ENCODE measurements at regions not wholly inside any gene's neighbourhood (a gene's known extent, or its start where the extent isn't known, plus 50 kb on each side); places are given as distances from the start of the nearest gene placed in this dataset.
A peak's percentile ranks its signal among the peaks of the same experiment; 100 is the strongest.

DNA sequence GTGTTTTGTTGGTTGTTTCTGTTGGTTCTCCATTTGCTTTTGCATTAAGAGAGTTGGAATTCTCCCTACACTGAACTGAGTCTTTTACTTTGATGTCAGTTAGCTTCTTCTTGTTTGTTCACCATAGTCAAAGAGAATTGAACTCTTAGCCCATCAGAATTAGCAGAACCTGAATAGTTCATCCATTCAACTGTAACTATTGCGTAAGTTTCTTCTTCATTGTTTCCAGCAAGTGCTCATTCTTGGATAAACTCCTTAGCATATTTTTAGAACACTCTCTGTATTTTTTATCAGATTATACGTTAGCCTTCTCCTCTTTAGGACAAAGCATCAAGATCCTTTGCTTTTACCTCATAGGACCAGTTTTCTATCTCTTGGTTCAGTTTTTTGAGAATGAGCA is 128.4 kb upstream of the RAB11FIP2 start:
- DNase-seq (ENCODE audit: low spot score), result no peak

DNA sequence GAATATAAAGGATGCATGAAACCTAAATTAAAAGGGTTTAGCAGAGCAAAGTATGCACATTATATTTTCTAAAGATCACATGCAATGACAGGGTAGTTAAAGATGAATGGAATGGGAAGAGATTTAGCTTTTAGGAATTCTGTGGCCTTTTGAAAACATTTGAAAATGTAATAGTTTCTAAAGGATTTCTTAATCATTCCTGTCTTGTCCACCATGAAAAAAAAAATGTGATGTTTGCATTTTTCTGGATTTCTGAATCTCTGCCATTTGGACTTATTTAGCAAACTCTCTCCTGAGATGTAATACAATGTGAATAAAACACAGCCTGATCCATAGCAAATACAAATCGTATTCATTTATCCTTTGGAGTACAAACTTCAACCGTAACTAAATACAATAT is 126.6 kb upstream of the RAB11FIP2 start:
- DNase-seq (ENCODE audit: low spot score), result no peak

DNA sequence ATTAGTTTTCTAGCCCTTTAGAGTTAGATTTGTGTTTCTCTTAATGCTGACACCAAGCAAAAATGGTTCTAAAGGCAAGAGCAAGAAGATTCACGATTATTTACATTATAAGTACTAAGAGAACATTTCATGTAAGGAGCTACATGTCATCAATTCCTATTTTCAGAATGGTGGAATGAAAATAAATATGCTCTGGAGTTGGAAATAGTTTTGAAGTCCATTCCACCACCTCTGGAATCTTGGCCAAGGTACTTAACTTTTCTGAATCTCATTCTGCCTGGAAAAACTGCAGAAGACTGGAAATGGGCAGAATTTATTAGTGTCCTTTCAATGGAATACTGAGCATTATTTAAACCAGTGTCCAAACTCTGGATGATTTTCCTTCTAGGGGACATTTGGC is 125.1 kb upstream of the RAB11FIP2 start:
- no peak for DNase-seq (ENCODE audit: low spot score)

DNA sequence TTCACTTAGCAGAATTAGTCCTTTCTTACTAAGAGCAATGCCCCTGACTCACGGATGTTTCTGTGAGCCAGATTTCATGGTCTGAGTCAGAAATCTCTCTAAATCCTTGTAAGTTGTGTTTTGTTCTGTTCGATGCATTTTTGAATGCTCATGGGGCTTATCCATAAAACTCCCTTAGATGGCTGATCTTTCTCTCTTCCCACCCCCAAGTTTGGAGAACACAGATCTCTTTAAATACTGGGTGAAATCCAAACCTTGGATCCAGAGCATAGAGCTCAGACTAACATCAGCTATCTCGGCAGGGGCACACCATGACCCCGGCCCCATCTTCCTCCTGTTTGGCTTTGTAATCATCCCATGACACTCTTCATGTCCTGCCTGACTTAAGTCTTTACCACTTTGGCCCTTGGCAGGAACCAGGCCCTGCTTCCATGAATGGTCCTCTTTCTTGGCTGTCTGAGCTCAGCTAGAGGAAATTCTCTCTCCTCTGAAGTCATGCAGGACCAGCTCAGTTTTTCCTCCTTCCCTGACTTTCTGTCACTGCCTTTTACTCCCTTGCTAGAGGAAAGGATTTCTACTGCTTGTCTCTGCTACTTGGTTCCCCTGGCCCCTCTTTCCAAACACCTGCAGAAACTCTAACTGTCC is 120.4 kb upstream of the RAB11FIP2 start:
- no peak for DNase-seq (ENCODE audit: low spot score)

DNA sequence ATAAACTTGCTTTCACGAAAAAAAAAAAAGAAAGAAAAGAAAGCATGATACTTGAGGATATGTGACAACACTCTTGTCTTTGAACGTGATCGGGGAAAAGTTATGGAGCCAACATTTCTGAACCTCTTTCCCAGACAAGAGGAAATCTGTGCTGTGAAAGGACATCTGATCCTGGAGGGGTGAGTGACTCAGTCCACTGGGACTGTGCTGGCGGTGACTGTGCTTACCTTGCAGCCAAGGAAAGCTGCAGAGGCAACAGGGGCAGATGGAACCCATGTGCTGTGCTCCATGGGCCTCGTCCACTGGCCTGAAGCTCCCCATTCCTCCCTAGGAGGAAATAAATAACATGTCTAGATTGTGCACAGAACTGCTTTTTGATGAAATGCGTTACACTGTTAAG is 116.5 kb upstream of the RAB11FIP2 start:
- DNase-seq (ENCODE audit: low spot score), result no peak

DNA sequence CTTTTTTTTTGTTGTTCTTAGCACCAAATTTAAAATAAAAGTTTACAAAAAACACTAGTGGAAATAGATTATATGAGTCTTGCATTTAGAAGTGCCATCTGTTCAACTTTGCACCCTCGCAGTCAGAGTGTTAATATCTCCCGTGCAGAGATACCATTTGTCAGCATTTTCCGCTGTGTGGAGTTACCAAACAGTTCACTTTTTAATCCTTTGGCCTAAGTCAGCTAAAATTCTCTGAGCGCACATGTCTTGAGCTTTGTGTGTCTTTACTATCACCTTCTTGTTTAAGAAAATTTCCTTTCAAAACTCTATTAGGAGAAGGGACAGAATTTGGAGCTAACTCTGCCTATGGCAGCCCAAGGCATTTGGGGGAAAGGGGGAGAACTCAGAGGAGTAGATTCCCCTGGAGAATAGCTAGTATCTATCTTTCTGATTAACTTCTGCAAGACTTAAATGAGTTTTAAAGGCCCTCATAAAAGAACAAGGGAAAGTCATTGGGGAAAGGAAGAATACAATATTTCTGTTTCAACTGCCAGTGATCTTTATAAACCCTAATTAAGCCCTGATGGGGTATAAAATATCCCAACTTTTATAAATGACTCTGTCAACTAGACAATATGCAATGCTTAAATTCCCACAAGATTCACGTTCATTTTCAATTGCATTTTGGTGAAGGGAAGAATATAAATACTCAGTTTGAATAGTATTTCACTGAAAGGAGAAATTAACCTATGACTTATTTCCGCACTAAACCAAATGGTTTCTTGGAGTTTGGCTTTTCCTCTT is 114.9 kb upstream of the RAB11FIP2 start:
- DNase-seq (ENCODE audit: low spot score), result no peak

GRCh38 chr10:118153287-118153686 is 106.5 kb upstream of the RAB11FIP2 start:
- no peak for DNase-seq (ENCODE audit: low spot score)

- no peak for DNase-seq (ENCODE audit: low spot score)
These were observed 104.7 kb upstream of the RAB11FIP2 start for GRCh38 chr10:118151461-118151860.

DNA sequence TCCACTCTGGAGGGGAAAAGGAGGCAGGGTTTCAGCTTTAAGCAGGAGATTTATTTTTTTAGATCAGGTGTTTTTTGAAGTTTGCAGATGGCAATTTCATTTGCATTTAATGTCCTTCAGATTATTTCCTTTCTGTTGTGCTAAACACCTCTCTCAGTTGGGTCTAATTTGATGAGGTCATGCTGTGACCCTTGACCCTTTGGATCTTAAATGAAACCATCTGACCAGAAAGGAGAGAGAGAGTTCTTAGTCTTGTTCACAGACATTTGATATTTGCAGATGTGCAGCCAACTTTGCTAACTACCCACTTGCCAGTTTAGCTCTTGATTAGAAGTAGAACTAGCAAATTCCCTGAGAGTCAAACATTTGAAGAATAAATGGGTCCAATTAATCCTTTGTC is 101.5 kb upstream of the RAB11FIP2 start:
- no peak for DNase-seq (ENCODE audit: low spot score)

- DNase-seq (ENCODE audit: low spot score), result no peak
These were observed 98.5 kb upstream of the RAB11FIP2 start for GRCh38 chr10:118145256-118145655.

GRCh38 chr10:118141471-118141870 is 94.7 kb upstream of the RAB11FIP2 start:
- DNase-seq (ENCODE audit: low spot score), result no peak

- no peak for DNase-seq (ENCODE audit: low spot score)
These were observed 92.6 kb upstream of the RAB11FIP2 start for GRCh38 chr10:118139321-118139720.

- no peak for DNase-seq (ENCODE audit: low spot score)
These were observed 81.9 kb upstream of the RAB11FIP2 start for GRCh38 chr10:118128675-118129074.

GRCh38 chr10:118118716-118119115 is 72.0 kb upstream of the RAB11FIP2 start:
- DNase-seq (ENCODE audit: low spot score), result no peak

DNA sequence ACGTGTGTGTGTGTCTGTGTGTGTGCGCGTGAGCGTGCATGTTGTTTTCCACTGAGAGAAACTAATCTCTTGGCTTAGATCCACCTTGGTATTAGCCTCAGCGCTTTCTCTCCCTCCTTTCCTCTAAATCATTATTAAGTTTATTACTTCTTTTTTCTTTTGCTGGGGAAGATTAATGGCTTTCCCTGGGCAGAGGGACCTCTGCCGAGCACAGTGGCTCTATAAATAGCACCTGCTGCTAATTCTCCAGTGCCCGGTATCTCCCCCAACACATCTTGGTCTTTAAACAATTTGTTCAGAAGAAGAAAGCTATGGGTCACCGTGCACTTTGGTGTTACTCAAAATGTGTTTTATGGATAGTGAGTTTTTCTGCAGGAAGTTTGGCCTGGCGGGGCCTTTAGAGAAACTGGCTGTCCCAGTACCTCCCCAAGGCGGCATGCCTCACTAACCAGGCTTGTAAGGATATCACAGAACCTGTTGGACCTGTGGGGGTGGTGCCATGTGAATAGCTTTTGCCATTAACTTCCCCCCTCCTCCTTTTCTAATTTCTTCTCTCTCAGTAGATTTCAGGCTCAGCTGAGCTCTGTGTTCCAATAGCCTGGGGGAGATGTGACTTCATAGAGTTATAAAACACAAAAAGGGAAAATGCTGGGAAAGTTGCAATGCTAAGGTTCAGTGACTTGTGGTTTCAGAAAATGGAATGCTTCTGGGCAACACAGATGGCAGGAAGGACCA is 70.1 kb upstream of the RAB11FIP2 start:
- peak; percentile 41 for DNase-seq (ENCODE audit: low spot score)

- no peak for DNase-seq (ENCODE audit: low spot score)
These were observed 69.6 kb upstream of the RAB11FIP2 start for GRCh38 chr10:118116362-118116714.

- DNase-seq (ENCODE audit: low spot score), result no peak
These were observed 69.0 kb upstream of the RAB11FIP2 start for GRCh38 chr10:118115701-118116100.

DNA sequence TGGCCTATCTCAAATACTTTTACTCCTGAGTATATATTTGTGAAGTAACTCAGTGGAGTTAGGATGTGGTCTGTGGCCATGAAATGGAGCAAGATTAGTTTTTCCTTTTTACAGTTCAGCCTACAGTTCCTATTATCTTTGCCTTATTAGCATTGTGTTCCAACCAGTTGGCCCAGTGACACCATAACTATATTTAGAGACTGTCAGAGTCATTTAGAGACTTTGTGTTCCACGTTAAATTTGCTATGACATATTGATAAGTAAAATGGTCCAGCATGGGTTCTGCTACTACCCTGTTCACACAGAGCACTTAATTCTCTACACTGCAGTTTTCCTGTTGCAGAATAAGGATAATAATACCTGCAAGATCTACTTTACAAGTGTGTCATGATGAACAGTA is 68.3 kb upstream of the RAB11FIP2 start:
- no peak for DNase-seq (ENCODE audit: low spot score)

- DNase-seq (ENCODE audit: low spot score), result no peak
These were observed 65.9 kb upstream of the RAB11FIP2 start for GRCh38 chr10:118112543-118113125.

- DNase-seq (ENCODE audit: low spot score), result no peak
These were observed 64.0 kb upstream of the RAB11FIP2 start for GRCh38 chr10:118110750-118111149.

GRCh38 chr10:118108194-118109026 is 61.7 kb upstream of the RAB11FIP2 start:
- DNase-seq (ENCODE audit: low spot score), result no peak

- DNase-seq (ENCODE audit: low spot score), result no peak
These were observed 60.8 kb upstream of the RAB11FIP2 start for GRCh38 chr10:118107541-118107940.
